Limb (tissue), 2 donors: ENCODE measurements at regions not wholly inside any gene's neighbourhood (a gene's known extent, or its start where the extent isn't known, plus 50 kb on each side); places are given as distances from the start of the nearest gene placed in this dataset.

Experiments
- DNase-seq, 2 donors: peaks; one replicate each; pipeline ENCODE4 v3.0.0-alpha.2; 2016; ENCODE audit errors: extremely low spot score in 2 of 2

DNA sequence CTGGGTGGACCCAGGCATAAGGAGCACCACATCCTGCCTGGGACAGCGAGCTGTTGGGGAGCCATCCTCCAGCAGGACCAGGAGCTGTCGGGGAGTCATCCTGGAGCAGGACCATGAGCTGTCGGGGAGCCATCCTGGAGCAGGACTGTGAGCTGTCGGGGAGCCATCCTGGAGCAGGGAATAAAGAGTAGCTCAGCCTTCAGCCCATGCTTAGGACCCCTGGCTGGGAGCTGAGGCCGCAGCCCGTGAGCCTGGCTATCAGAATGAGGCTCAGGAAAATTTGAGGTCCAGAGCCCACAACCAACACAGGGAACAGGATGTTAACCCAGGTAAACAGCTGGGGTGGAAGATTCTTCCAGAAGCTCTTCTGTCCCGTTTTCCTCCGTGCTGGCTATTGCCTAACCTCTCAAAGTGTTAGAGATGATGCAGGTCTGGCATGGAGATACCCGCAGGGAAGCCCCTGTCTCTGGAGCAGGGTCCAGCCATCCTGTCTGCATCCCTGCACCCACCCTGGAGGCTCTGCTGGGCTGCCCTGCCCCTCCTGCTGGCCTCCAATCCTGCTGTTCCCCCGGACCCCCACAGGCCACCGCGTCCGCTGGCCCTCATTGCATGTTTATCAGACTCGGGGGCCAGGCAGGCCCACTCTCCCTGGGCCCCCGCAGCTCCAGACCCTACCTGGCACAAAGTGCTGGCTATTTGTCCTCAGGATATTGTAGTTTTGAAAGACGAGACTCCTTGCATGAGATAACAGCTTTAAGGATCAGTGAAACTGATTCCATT is 243.5 kb upstream of the MYT1L start:
- no peak for DNase-seq

DNA sequence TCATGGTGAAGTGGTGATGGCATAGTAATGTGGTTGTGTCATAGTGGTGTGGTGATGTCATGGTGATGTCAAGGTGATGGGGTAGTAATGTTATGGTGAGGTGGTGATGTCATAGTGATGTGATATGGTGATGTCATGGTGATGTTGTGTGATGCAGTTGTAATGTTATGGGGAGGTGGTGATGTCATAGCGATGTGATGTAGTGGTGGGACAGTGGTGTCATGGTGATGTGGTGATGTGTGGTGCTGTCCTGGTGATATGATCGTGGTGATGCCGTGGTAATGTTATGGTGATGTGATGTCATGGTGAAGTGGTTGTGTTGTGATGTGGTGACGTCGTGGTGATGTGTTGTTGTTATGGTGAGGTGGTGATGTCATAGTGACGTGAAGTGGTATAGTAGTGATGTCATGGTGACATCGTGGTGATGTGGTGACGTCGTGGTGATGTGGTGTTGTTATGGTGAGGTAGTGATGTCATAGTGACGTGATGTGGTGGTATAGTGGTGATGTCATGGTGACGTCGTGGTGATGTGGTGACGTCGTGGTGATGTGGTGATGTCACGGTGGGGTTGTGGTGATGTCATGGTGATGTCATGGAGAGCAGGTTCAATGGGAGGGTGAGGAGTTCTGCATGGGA is 242.7 kb upstream of the MYT1L start:
- no peak for DNase-seq

DNA sequence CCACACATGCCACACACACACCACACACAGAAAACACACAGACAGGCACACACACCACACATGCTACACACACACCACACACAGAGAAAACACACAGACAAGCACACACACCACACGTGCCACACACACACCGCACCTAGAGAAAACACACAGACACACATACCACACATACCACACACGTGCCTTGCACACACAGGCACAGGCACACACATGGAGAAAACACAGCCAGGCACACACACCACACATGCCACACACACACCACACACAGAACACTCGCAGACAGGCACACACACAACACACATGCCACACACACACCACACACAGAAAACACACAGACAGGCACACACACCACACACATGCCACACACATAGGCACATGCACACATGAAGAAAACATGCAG is 242.1 kb upstream of the MYT1L start:
- DNase-seq = no peak

DNA sequence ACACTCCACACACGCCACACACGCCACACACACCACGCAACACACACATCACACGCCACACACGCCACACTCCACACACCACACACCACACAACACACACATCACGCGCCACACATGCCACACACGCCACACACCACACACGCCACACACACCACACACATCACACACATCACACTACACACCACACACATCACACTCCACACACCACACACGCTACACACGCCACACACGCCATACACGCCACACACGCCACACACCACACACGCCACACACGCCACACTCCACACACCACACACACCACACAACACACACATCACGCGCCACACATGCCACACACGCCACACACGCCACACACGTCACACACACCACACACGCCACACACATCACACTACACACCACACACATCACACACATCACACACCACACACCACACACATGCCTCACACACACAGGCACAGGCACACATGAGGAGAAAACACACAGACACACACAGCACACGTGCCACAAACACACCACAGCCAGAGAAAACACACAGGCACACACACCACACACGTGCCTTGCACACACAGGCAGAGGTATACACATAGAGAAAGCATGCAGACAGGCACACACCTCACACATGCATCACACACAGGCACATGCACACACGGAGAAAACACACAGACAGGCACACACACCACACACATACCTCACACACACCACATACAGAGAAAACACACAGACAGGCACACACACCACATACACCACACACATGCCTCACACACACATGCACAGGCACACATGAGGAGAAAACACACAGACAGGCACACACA is 241.5 kb upstream of the MYT1L start:
- no peak for DNase-seq

DNA sequence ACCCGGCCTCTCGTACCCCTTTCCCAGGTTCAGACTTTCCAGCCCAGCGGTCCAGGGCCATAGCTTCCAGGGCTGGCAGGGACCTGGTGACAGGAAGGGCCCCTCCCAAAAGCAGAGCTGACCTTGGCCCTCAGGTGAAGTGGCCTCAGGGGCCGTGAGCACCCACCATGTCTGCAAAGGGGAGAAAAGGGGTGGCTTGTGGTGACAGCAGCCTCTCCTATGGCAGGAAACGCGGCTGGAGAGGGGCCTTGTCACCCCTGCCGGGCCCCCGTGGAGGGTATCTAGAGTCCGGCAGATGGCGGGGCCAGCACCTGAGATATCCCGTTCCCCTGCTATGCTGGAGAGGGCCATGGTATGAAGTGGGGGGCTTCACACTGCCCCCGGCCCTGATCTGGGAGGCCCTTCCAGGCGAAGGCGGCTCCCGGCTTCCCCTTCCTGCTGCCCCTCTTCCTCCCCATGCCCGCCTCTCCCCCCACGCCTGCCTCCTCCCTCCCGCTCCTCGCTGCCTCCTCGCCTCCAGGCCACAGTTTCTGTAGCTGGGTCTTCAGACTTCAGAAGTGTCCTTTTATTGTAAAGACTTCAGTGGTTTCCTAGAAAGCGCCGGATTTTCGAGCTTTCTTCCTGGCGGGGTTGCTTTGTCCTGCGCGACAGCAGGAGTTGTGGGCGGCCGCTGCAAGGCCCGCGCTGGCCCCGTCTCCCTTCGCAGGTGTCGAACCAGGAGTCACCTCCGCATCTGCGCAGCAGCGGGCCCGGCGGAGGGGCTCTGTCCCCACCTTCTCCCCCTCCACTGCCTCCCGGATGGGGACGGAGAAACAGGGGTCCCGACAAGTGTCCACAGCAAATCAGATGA is 240.5 kb upstream of the MYT1L start:
- no peak for DNase-seq

DNA sequence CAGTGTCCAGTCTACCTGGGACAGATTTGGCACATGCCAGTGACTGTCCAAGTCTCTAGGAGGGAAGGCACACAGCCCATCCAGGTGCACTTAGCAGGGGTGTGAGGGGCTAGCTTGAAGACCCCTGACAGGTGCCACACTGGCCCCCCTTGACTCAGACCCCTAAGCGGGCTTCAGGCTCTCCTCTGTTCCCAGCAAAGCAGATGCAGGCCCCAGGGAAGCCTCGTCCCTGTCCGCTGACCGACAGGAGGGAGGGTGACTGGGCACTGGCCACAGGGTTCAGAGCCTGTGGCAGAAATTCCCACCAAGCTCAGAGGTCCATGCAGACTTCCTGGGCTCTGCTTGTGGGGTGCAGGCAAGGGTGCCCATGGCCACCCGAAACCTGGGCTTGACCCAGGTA is 239.8 kb upstream of the MYT1L start:
- no peak for DNase-seq

DNA sequence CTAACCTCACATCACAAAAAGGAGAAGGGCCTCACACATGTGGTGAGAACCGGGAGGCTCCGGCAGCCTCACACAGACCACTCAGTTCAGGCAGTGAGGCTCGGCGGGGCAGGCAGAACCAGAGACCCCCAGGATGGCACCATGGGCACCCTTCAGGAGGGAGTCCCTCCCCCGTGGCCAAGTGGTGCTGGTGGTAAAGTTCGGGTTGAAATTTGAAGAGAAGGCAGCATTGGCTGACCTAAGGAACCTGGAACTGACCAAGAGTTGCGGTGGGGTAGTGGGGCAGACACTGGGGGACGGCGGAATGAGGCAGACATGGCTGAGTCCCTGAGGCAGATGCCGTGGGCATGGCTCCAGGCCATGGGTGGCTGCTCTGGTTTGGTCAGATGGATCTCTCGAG is 239.3 kb upstream of the MYT1L start:
- DNase-seq = no peak

DNA sequence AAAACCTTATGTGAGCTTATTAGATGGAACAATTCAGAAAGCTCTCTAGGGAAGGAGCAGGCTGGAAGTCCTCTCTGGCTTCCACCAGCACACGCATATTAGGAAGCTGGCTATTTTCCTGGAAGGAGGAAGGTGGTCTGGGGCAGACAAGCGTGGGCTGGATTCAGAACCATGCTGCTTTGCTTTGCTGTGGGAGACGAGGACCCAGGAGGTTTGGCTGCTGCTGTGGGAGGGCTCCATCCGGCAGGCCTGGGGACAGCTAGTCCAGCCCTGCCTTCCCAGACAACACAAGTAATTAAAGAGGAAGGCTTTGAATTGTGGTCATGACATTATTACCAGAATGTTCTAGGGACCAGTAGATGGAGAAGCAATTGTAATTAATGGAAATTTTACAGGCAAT is 238.8 kb upstream of the MYT1L start:
- DNase-seq = no peak

DNA sequence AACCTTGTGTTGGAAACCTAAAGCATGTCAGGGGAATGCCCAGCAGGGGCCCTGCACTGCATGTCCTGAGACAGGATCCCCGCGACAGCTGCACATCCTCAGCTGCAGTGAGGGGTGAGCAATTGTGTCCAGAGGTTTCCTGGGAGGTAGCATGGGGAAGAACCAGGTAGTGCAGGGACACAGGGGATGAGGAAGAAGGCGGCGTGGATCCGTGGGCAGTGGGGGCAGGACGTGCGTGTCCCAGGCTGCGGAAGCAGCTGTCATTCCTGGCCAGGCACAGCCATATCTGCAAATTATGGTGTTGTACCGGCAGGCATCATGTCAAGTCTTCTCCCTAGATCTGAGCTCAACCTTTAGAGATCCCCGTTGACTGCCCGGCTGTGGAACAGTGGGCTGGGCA is 238.2 kb upstream of the MYT1L start:
- DNase-seq = no peak

DNA sequence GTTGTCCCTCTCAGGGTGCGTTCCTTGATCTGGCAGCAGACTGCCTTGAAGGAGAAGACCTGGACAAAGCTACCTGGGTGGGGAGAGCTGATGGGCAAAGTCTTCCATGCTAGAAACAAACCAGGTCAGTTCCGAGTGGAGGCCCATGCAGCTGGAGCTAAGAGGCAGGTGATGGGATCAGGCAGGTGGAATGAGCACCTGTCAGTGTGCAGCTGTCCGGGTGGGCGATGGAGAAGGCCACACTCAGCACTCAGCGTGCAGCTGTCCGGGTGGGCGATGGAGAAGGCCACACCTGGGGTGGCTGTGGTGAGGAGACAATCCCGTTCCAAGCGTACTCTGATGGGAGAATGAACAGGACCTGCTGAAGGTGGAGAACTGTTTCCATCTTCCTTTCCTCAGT is 237.3 kb upstream of the MYT1L start:
- no peak for DNase-seq

DNA sequence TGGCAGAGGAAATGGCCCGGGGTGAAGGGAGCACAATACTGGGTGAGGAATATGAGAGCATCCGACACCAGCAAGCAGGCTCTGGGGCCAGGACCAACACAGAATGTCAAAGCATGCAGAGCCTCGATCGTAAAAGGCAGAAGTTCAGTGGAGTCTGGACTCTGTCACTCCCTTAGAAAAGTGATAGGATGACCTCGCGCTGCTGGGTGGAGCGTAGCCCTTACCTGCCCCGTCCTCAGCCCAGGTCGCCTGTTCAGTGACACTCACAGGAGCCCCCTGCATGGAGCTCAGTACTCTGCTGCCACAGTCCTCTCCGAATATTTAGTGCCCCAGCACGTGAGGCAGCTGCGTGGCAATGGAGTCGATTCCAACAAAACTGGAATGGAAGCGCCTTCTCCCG is 236.7 kb upstream of the MYT1L start:
- DNase-seq = no peak

DNA sequence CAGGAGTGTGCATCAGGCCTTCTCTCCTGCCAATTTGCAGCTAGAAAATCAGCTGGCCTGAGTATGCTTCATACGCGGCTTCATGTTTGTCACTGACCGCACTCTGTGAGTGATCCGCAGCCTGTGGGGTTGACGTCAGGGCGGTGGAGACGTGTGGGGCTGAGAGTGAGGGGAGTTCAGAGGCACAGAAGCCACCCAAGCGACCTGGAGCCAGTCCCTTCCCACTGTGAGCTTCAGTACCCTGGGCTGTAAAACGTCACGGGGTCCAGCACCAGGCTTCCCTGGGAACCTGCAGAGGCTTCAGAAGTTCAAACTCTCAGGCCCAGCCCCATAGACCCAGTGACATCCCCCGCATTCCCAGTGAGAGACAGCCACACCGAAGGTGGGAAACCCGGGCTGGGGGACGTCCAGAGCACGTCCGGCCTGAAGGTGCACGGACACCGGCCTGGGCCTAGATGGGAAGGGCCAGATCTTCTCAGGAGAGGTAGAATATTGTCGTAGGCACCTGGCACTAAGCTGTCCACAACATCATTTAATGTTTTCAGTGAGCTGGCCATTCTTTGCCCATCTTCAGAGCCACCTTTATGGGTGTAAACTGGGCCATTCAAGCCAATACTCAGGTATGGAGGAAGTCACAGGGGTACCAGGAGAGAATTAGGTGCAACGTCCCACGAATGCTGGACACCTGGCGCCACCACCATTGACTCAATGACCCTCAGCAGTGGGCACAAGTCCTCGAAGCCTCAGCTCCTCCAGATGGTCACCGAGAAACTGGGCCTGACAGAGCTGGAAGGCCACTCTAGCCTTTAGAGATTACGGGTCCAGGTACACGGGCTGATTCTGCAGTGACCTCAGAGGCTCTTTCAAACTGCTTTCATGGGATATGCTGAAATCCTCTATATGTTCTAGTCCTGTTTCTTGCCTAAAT is 235.6 kb upstream of the MYT1L start:
- no peak for DNase-seq

DNA sequence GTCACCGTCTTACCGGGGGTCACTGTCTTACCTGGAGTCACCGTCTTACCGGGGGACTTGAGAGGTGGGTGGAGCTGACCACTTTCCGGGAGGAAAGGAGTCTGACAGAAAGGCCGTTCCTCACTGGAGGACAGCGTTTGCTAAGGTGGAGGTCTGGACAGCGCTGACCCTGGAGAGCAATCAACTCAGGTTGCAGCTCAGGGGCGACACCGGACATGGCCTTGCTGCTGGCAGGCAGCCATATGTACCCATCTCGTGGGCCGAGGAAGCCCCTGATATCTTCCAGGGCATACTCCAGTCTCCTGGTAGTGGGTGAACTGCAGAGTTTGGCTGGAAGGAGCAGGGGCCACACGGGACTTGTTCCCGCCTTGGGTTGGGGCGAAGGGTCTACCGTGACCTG is 234.6 kb upstream of the MYT1L start:
- DNase-seq = no peak

DNA sequence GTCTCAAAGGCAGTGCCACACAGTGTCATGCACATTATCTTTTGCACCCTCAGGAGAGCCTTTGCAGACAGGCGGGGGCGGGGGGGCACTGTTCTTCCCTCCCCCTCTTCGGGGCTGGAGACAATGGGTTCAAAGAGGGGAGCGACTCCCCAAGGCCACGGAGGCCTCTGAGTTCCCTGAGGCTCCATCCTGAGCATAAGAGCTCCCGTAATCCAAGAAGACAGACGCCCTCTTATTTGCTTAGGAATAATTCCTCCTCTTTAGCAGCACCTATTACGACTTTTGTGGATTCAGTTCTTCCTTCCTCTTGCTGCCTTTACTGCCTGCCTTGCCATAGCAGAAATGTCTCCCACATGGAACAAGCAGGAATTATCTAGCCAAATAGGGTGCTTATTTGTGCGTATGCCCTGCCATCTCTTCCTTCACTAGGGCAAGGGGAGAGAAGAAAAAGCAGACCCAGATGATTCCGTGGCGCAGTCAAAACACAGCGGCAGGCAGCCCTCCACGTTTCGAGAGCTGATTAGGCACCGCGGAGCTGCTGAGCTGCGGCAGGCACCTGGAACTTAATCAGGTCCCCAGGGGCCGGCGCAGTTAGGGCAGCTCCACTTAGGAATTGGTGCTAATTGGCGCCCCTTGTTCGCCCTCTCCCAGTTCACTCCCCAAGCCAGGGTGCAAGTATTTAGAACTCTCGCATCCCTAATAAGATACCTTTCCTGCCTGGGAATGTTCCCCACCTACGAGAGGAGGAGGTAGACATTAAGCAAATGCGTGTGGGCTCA is 233.4 kb upstream of the MYT1L start:
- no peak for DNase-seq

DNA sequence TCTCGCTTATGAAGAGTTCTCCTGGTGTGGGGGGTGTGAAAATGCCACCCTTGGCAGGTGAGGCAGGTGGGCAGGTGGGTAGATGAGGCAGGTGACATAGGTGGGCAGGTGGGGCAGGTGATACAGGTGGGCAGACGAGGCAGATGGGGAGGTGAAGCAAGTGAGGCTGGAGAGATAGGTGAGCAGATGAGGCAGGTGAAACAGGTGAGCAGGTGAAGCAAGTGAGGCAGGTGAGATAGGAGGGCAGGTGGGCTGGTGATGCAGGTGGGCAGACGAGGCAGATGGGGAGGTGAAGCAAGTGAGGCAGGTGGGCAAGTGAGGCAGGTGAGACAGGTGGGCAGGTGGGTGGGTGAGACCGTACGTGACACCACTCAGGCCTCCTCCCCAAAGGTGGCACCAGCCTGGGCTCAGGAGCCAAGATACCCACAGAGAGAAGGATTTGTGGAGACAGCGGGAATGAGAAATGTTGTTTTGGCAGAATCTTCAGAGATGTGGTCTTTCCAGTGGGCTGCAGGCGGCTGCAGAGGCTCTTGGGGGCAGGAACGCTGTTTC is 232.3 kb upstream of the MYT1L start:
- DNase-seq = no peak

DNA sequence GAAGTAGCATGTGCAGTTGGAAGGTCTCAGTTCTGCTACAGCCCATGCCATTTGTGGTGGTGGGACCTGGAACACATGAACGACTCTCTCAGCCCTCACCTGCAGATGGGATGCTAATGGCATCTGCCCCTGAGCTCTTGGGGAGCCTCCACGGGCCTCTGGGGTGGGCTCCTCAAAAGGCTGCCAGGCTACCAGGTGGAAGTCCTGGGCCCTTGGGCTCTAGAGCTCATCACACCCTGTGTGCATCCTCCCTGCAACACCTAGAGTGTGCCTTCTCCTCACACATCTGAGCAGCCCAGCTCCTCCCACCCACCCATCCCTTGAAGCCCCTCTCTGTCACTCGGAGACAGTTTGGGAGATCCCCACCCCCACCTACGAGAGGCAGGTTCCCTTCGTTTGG is 231.8 kb upstream of the MYT1L start:
- no peak for DNase-seq

DNA sequence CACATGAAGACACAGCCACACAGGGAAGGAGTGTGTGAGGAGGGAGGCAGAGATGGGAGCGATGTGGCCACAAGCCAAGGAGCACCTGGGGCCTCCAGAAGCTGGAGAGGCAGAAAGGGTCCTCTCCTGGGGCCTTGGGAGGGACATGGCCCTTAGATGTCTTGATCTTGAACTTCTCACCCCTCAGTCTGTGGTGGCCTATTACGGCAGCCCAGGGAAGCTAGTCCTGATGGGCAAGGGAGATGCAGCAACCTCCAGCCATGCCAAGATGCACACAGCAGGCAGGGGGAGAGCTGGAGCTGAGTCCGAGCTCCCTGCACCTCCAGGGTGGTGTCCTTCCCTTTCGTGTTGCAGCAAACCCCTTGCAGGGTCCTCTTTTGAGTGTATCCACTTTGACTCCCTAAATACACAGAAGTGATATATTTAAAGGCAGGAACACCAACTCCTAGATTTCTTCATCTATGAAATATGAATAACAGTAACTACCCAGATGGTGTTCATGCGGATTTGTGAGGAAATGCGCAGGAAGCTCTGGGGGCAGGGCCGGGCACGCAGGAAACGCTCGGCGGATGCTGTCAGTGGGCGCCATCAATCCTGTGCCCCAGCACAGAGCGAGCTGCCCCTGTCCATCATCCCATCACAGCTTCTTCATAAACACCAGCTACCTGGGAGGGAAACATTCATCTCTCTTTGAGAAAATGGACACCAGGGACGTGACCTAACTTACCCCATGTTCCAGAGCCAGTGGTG is 230.4 kb upstream of the MYT1L start:
- DNase-seq = no peak

DNA sequence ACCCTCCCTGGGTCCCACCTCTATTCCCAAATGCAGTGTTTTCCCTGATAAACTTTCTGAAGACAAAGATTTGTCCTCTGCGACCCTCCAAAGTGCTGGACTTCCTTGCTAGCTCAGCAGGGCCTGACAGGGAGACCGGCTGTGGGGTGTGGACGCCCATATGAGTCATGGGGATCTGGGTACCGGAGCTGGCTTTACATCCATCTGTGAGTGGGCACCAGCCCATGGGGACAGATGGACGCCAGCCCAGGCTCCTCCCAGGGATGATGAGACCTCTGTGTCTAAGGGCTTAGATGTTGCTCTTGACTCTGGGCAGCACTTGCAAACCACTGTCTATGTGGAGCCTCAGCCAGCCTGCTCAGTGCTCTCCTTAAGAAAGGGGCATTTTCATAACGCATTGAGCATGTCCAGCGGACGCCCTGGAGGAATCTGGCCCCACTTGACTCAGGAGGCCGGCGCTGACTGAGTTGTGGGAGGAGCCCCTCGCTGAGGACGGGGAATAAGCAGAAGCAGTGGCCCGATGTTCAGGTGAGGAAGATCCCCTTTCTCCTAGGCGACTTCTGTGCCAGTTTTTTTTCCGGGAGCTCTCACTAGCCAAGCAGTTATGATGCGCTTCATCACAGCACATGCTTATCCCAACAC is 229.4 kb upstream of the MYT1L start:
- DNase-seq = no peak
